AG04449 (cell line): ENCODE measurements at regions not wholly inside any gene's neighbourhood (a gene's known extent, or its start where the extent isn't known, plus 50 kb on each side); places are given as distances from the start of the nearest gene placed in this dataset.

ENCODE experiments used
- CTCF ChIA-PET: fragments of 350-600 bp; formaldehyde crosslinking; extraction: SDS; loops from one replicate; lab custom pipeline; 2021; ENCODE audit warnings: antibody characterized with exemption; lab: Yijun Ruan, JAX
- POLR2A ChIA-PET: fragments of 400-600, 350-600 bp; formaldehyde crosslinking; extraction: SDS; loops from one replicate; lab custom pipeline; 2020; ENCODE audit warnings: antibody characterized with exemption, inconsistent platforms; lab: Yijun Ruan, JAX
- DNase-seq: peaks from one replicate; pipeline ENCODE4 v3.0.0-alpha.2; 2010; ENCODE audit warnings: low read depth, low spot score
- H3K4me3 ChIP-seq: 2 replicates; pipeline ENCODE4 v1.5.1; 2011; ENCODE audit warnings: low read depth, mild to moderate bottlenecking, control low read depth, low read length
- CTCF ChIP-seq: IDR thresholded peaks from one replicate; pipeline ENCODE4 v1.5.1; 2011; ENCODE audit warnings: mild to moderate bottlenecking, moderate library complexity, low read length, control low read depth, inconsistent platforms; ENCODE audit not compliant: insufficient read depth; ENCODE audit errors: missing control alignments

- CTCF ChIA-PET, result interaction anchor here (0.7 kb wide), 1 partner anchor 37 kb away, joined by 3 read pairs; no protein-coding TSS in a partner anchor
- no peak for DNase-seq
- no peak for TF ChIP-seq CTCF
- H3K4me3 ChIP-seq, result no peak overlapping the region
- POLR2A ChIA-PET, result no interaction called here
Measured at GRCh38 chr3:194995334-194995733, 275.6 kb downstream of the XXYLT1 start.

DNA sequence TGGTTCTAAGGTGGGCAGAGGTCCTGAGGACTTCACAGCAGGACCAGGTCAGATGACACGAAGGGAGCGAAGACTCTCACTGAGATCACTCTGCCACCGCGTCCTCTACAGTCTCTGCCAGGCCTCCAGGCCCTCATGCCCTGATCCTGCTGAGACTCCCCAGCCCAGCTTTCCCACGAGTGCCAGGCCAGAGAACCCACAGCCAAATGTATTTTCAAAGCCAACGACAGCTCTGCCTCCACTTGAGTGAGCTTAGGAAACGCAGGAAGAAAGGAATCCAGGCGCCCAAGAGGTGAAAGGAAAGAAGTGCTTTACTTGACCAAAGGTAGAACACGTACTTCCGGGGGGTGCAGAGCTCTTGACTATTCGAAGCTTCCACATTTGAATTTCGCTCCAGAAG is 275.0 kb downstream of the XXYLT1 start:
- ChIA-PET POLR2A (no interaction called here), CTCF (interaction anchor here (0.7 to 1.4 kb wide), 4 partner anchors 9 to 36 kb away, joined by 3 read pairs; no protein-coding TSS in a partner anchor)
- TF ChIP-seq CTCF, result no peak
- H3K4me3 ChIP-seq, result no peak overlapping the region
- no peak for DNase-seq

DNA sequence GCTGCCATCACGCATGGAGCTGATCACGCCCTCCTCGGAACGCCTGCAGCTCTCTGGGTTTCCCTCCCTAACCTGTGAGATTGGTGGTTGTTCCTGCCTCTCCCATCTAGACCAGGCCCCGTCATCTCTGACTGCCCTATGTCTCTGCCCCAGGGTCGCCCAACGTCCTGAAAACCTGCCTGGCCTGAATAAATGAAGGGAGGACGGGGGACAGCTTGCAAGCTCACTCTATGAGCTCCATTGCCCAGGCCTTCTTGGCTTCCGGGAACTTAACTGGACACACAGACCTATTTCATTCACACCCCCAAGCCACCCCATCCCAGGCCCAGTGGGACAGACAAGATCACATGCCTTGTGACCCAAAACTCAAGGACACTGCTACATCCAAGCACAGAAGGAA is 274.2 kb downstream of the XXYLT1 start:
- H3K4me3 ChIP-seq, result no peak overlapping the region
- ChIA-PET CTCF (interaction anchor here (1.1 to 1.4 kb wide), 3 partner anchors 12 to 110 kb away, joined by 3 to 5 read pairs (median 3); no protein-coding TSS in a partner anchor), POLR2A (no interaction called here)
- no peak for TF ChIP-seq CTCF
- DNase-seq, result no peak

- DNase-seq, result no peak
- POLR2A ChIA-PET, result no interaction called here
- CTCF ChIA-PET, result no interaction called here
- no peak for TF ChIP-seq CTCF
- H3K4me3 ChIP-seq, result no peak overlapping the region
Measured at GRCh38 chr3:194998417-194998816, 272.5 kb downstream of the XXYLT1 start.

DNA sequence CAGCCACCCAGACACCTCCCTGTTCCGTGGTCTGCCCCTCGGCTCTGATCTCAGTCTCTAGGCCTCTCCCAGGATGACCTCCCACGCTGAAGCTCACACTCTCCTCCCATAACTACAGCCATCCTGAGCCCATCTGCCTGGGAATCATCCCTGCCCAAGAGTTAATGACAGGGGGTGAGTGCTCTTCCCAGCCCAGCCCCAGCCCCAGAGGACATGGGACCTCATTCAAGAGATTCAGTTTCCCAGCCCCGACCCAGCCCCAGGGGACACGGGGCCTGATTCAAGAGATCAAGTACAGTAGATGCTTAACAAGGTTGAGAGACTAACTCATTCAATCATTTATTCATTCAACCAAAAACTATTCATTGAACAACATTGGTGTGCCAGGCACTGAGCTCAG is 272.0 kb downstream of the XXYLT1 start:
- CTCF ChIA-PET, result no interaction called here
- POLR2A ChIA-PET, result no interaction called here
- DNase-seq, result no peak
- no peak for TF ChIP-seq CTCF
- H3K4me3 ChIP-seq, result no peak overlapping the region

DNA sequence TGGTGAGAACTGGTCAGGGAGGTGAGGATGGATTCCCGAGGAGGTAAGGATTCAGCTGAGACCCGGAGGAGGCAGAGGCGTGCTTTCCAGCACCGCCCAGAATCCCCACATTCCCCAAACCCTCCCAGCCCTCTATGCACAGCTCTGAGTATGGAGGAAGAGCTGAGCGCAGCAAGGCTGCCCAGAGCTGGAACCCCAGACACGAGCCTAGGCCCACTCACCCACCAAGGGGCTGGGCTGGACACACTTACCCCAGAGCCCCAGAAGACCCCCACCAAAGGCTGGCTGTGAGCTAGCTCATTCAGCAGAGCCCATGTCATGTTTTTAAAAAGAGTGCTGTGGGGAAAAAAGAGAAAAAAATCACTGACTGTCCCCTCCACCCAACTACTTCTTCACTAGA is 271.5 kb downstream of the XXYLT1 start:
- CTCF ChIA-PET, result no interaction called here

More for the DNA sequence above, 271.5 kb downstream of the XXYLT1 start:
- POLR2A ChIA-PET, result no interaction called here
- TF ChIP-seq CTCF, result no peak
- DNase-seq, result no peak
- H3K4me3 ChIP-seq, result no peak overlapping the region
